ENCODE measurements at regions not wholly inside any gene's neighbourhood (a gene's known extent, or its start where the extent isn't known, plus 50 kb on each side); places are given as distances from the start of the nearest gene placed in this dataset.

GRCh38 chr6:16006681-16007080 is 122.2 kb upstream of the MYLIP start:
- no peak overlapping the region for H3K27ac ChIP-seq (ENCODE audit: low read length)
- H3K36me3 ChIP-seq (ENCODE audit: control insufficient read depth in 1 of 2, insufficient read depth in 2 of 2, low read length in 2 of 2) = no peaks in the 10 kb centered on the region
- no peaks in the 10 kb centered on the region for H3K27me3 ChIP-seq (ENCODE audit: low read depth, low read length)
- no peaks in the 10 kb centered on the region for H3K4me1 ChIP-seq (ENCODE audit: control insufficient read depth in 1 of 2, insufficient read depth in 2 of 2, low read length in 2 of 2)
- H3K9me3 ChIP-seq (ENCODE audit: control insufficient read depth in 1 of 2, low read length in 2 of 2) = no peaks in the 10 kb centered on the region
- no peak overlapping the region for H3K4me3 ChIP-seq (ENCODE audit: low read depth in 1 of 2, low read length in 2 of 2)

- H3K27ac ChIP-seq (ENCODE audit: low read length) = no peak overlapping the region
Measured at GRCh38 chr6:16004934-16005679, 123.8 kb upstream of the MYLIP start.

GRCh38 chr6:16003197-16003491 is 125.7 kb upstream of the MYLIP start:
- no peak overlapping the region for H3K4me3 ChIP-seq (ENCODE audit: low read depth in 1 of 2, low read length in 2 of 2)
- H3K4me1 ChIP-seq (ENCODE audit: control insufficient read depth in 1 of 2, insufficient read depth in 2 of 2, low read length in 2 of 2) = no peaks in the 10 kb centered on the region
- no peak overlapping the region for H3K27ac ChIP-seq (ENCODE audit: low read length)
- H3K27me3 ChIP-seq (ENCODE audit: low read depth, low read length) = no peaks in the 10 kb centered on the region
- H3K9me3 ChIP-seq (ENCODE audit: control insufficient read depth in 1 of 2, low read length in 2 of 2) = no peaks in the 10 kb centered on the region
- no peaks in the 10 kb centered on the region for H3K36me3 ChIP-seq (ENCODE audit: control insufficient read depth in 1 of 2, insufficient read depth in 2 of 2, low read length in 2 of 2)

More at GRCh38 chr6:16004934-16005679, 123.8 kb upstream of the MYLIP start:
- no peak overlapping the region for H3K4me3 ChIP-seq (ENCODE audit: low read depth in 1 of 2, low read length in 2 of 2)
- no peaks in the 10 kb centered on the region for H3K9me3 ChIP-seq (ENCODE audit: control insufficient read depth in 1 of 2, low read length in 2 of 2)
- H3K36me3 ChIP-seq (ENCODE audit: control insufficient read depth in 1 of 2, insufficient read depth in 2 of 2, low read length in 2 of 2) = no peaks in the 10 kb centered on the region
- H3K4me1 ChIP-seq (ENCODE audit: control insufficient read depth in 1 of 2, insufficient read depth in 2 of 2, low read length in 2 of 2) = no peaks in the 10 kb centered on the region
- no peaks in the 10 kb centered on the region for H3K27me3 ChIP-seq (ENCODE audit: low read depth, low read length)

- H3K4me3 ChIP-seq (ENCODE audit: low read depth in 1 of 2, low read length in 2 of 2) = no peak overlapping the region
- no peaks in the 10 kb centered on the region for H3K27me3 ChIP-seq (ENCODE audit: low read depth, low read length)
- H3K9me3 ChIP-seq (ENCODE audit: control insufficient read depth in 1 of 2, low read length in 2 of 2) = no peaks in the 10 kb centered on the region
- H3K27ac ChIP-seq (ENCODE audit: low read length) = no peak overlapping the region
- no peaks in the 10 kb centered on the region for H3K36me3 ChIP-seq (ENCODE audit: control insufficient read depth in 1 of 2, insufficient read depth in 2 of 2, low read length in 2 of 2)
- H3K4me1 ChIP-seq (ENCODE audit: control insufficient read depth in 1 of 2, insufficient read depth in 2 of 2, low read length in 2 of 2) = no peaks in the 10 kb centered on the region
Measured at GRCh38 chr6:16002332-16003196, 126.3 kb upstream of the MYLIP start.

- Histone ChIP-seq H3K4me1 (ENCODE audit: control insufficient read depth in 1 of 2, insufficient read depth in 2 of 2, low read length in 2 of 2) (no peaks in the 10 kb centered on the region), H3K9me3 (ENCODE audit: control insufficient read depth in 1 of 2, low read length in 2 of 2) (no peaks in the 10 kb centered on the region), H3K4me3 (ENCODE audit: low read depth in 1 of 2, low read length in 2 of 2) (no peak overlapping the region), H3K27me3 (ENCODE audit: low read depth, low read length) (no peaks in the 10 kb centered on the region), H3K36me3 (ENCODE audit: control insufficient read depth in 1 of 2, insufficient read depth in 2 of 2, low read length in 2 of 2) (no peaks in the 10 kb centered on the region), H3K27ac (ENCODE audit: low read length) (no peak overlapping the region)
Measured at GRCh38 chr6:16001158-16001557, 127.7 kb upstream of the MYLIP start.

GRCh38 chr6:15999201-15999600 is 129.7 kb upstream of the MYLIP start:
- Histone ChIP-seq H3K9me3 (ENCODE audit: control insufficient read depth in 1 of 2, low read length in 2 of 2) (no peaks in the 10 kb centered on the region), H3K4me3 (ENCODE audit: low read depth in 1 of 2, low read length in 2 of 2) (no peak overlapping the region)

GRCh38 chr6:15997586-15998388 is 131.1 kb upstream of the MYLIP start:
- Histone ChIP-seq H3K36me3 (ENCODE audit: control insufficient read depth in 1 of 2, insufficient read depth in 2 of 2, low read length in 2 of 2) (no peaks in the 10 kb centered on the region), H3K9me3 (ENCODE audit: control insufficient read depth in 1 of 2, low read length in 2 of 2) (no peaks in the 10 kb centered on the region), H3K27me3 (ENCODE audit: low read depth, low read length) (no peaks in the 10 kb centered on the region), H3K4me3 (ENCODE audit: low read depth in 1 of 2, low read length in 2 of 2) (no peak overlapping the region), H3K27ac (ENCODE audit: low read length) (no peak overlapping the region), H3K4me1 (ENCODE audit: control insufficient read depth in 1 of 2, insufficient read depth in 2 of 2, low read length in 2 of 2) (no peaks in the 10 kb centered on the region)

More at GRCh38 chr6:15999201-15999600, 129.7 kb upstream of the MYLIP start:
- Histone ChIP-seq H3K36me3 (ENCODE audit: control insufficient read depth in 1 of 2, insufficient read depth in 2 of 2, low read length in 2 of 2) (no peaks in the 10 kb centered on the region), H3K27ac (ENCODE audit: low read length) (no peak overlapping the region), H3K27me3 (ENCODE audit: low read depth, low read length) (no peaks in the 10 kb centered on the region), H3K4me1 (ENCODE audit: control insufficient read depth in 1 of 2, insufficient read depth in 2 of 2, low read length in 2 of 2) (no peaks in the 10 kb centered on the region)

- Histone ChIP-seq H3K27me3 (ENCODE audit: low read depth, low read length) (no peaks in the 10 kb centered on the region), H3K9me3 (ENCODE audit: control insufficient read depth in 1 of 2, low read length in 2 of 2) (no peaks in the 10 kb centered on the region), H3K36me3 (ENCODE audit: control insufficient read depth in 1 of 2, insufficient read depth in 2 of 2, low read length in 2 of 2) (no peaks in the 10 kb centered on the region), H3K4me1 (ENCODE audit: control insufficient read depth in 1 of 2, insufficient read depth in 2 of 2, low read length in 2 of 2) (no peaks in the 10 kb centered on the region), H3K27ac (ENCODE audit: low read length) (no peak overlapping the region), H3K4me3 (ENCODE audit: low read depth in 1 of 2, low read length in 2 of 2) (no peak overlapping the region)
Measured at GRCh38 chr6:15996030-15996429, 132.9 kb upstream of the MYLIP start.

- H3K4me3 ChIP-seq (ENCODE audit: low read depth in 1 of 2, low read length in 2 of 2) = no peak overlapping the region
- no peaks in the 10 kb centered on the region for H3K9me3 ChIP-seq (ENCODE audit: control insufficient read depth in 1 of 2, low read length in 2 of 2)
- H3K27me3 ChIP-seq (ENCODE audit: low read depth, low read length) = no peaks in the 10 kb centered on the region
- H3K4me1 ChIP-seq (ENCODE audit: control insufficient read depth in 1 of 2, insufficient read depth in 2 of 2, low read length in 2 of 2) = no peaks in the 10 kb centered on the region
- no peak overlapping the region for H3K27ac ChIP-seq (ENCODE audit: low read length)
- no peaks in the 10 kb centered on the region for H3K36me3 ChIP-seq (ENCODE audit: control insufficient read depth in 1 of 2, insufficient read depth in 2 of 2, low read length in 2 of 2)
Measured at GRCh38 chr6:15995493-15995892, 133.4 kb upstream of the MYLIP start.

GRCh38 chr6:15994814-15995459 is 133.9 kb upstream of the MYLIP start:
- H3K4me3 ChIP-seq (ENCODE audit: low read depth in 1 of 2, low read length in 2 of 2) = no peak overlapping the region
- H3K4me1 ChIP-seq (ENCODE audit: control insufficient read depth in 1 of 2, insufficient read depth in 2 of 2, low read length in 2 of 2) = no peaks in the 10 kb centered on the region
- H3K27ac ChIP-seq (ENCODE audit: low read length) = no peak overlapping the region

More at GRCh38 chr6:15994814-15995459, 133.9 kb upstream of the MYLIP start:
- H3K27me3 ChIP-seq (ENCODE audit: low read depth, low read length) = no peaks in the 10 kb centered on the region
- no peaks in the 10 kb centered on the region for H3K36me3 ChIP-seq (ENCODE audit: control insufficient read depth in 1 of 2, insufficient read depth in 2 of 2, low read length in 2 of 2)
- H3K9me3 ChIP-seq (ENCODE audit: control insufficient read depth in 1 of 2, low read length in 2 of 2) = no peaks in the 10 kb centered on the region
